SK-N-SH (cell line): ENCODE measurements at regions not wholly inside any gene's neighbourhood (a gene's known extent, or its start where the extent isn't known, plus 50 kb on each side); places are given as distances from the start of the nearest gene placed in this dataset.

Source experiments
- CTCF ChIA-PET: fragments of 300-600, 350-600 bp; formaldehyde crosslinking; extraction: SDS; loops from one replicate; lab custom pipeline; 2021; lab: Yijun Ruan, JAX
- POLR2A ChIA-PET: fragments of 350-600 bp; sonication (Branson Sonifier 250); formaldehyde crosslinking; extraction: SDS; loops from one replicate; lab custom pipeline; 2020; ENCODE audit warnings: antibody characterized with exemption, inconsistent platforms; lab: Yijun Ruan, JAX
- DNase-seq: peaks from one replicate; pipeline ENCODE4 v3.0.0; 2012
- H2AFZ ChIP-seq: fragments of 200-600 bp; sonication (generic); 2 replicates; pipeline ENCODE4 v1.8.1; 2016; ENCODE audit warnings: antibody characterized with exemption, mild to moderate bottlenecking, low read depth
- H3F3A ChIP-seq: fragments of 200-600 bp; sonication (generic); replicated peaks from 2 replicates; pipeline ENCODE3; 2016; ENCODE audit warnings: antibody characterized with exemption, mild to moderate bottlenecking; ENCODE audit not compliant: insufficient read depth
- H3K27ac ChIP-seq, 2 experiments: fragments of 200-500 bp in 1 of 2; fragments of 200-600 bp in 1 of 2; sonication (Bioruptor generic) in 1 of 2; sonication (generic), shearing (Covaris generic) in 1 of 2; 2 replicates each; pipeline versions ENCODE4 v1.5.1 to v1.6.1; 2014 to 2016; ENCODE audit warnings: low read depth in 2 of 2, inconsistent platforms in 1 of 2, low read length in 1 of 2, mild to moderate bottlenecking in 1 of 2, mixed read lengths in 1 of 2
- H3K27me3 ChIP-seq: fragments of 200-600 bp; sonication (generic), shearing (Covaris generic); 2 replicates; pipeline ENCODE4 v1.6.1; 2016; ENCODE audit warnings: mixed run types; ENCODE audit not compliant: insufficient read depth
- H3K36me3 ChIP-seq, 2 experiments: fragments of 200-500 bp in 1 of 2; fragments of 200-600 bp in 1 of 2; sonication (Bioruptor generic) in 1 of 2; sonication (generic) in 1 of 2; replicated peaks in 1 of 2; 2 replicates each; pipeline versions ENCODE3 to v1.5.1; 2014 to 2016; ENCODE audit warnings: low read length in 1 of 2, mild to moderate bottlenecking in 1 of 2; ENCODE audit not compliant: insufficient read depth in 2 of 2, control insufficient read depth in 1 of 2
- H3K4me1 ChIP-seq, 2 experiments: fragments of 200-500 bp in 1 of 2; fragments of 200-600 bp in 1 of 2; sonication (Bioruptor generic) in 1 of 2; sonication (generic), shearing (Covaris generic) in 1 of 2; 2 replicates each; pipeline versions ENCODE4 v1.5.1 to v1.6.1; 2014 to 2016; ENCODE audit warnings: low read depth in 1 of 2, low read length in 1 of 2, mixed run types in 1 of 2; ENCODE audit not compliant: insufficient read depth in 2 of 2, control insufficient read depth in 1 of 2
- H3K4me2 ChIP-seq: fragments of 200-600 bp; sonication (generic), shearing (Covaris generic); 2 replicates; pipeline ENCODE4 v1.6.1; 2017; ENCODE audit warnings: mixed run types
- H3K4me3 ChIP-seq, 2 experiments: fragments of 200-500 bp in 1 of 2; fragments of 200-600 bp in 1 of 2; sonication (Bioruptor generic) in 1 of 2; sonication (generic), shearing (Covaris generic) in 1 of 2; 2 replicates each; pipeline versions ENCODE4 v1.5.1 to v1.8.1; 2014 to 2016; ENCODE audit warnings: low read depth in 2 of 2, inconsistent platforms in 1 of 2, low read length in 1 of 2, mild to moderate bottlenecking in 1 of 2, mixed read lengths in 1 of 2, moderate library complexity in 1 of 2
- H3K79me2 ChIP-seq: fragments of 200-600 bp; sonication (generic); 2 replicates; pipeline ENCODE4 v1.8.1; 2017; ENCODE audit warnings: mild to moderate bottlenecking; ENCODE audit not compliant: insufficient read depth
- H3K9ac ChIP-seq: fragments of 200-600 bp; sonication (generic); 2 replicates; pipeline ENCODE4 v1.6.1; 2017; ENCODE audit warnings: mixed run types
- H3K9me2 ChIP-seq: fragments of 200-600 bp; sonication (generic); 2 replicates; pipeline ENCODE4 v1.6.1; 2017; ENCODE audit warnings: mixed run types
- H3K9me3 ChIP-seq: fragments of 200-600 bp; sonication (generic); 2 replicates; pipeline ENCODE4 v1.6.1; 2017; ENCODE audit warnings: mixed run types, mild to moderate bottlenecking, moderate library complexity
- H4K20me1 ChIP-seq: fragments of 200-600 bp; sonication (generic); 2 replicates; pipeline ENCODE4 v1.6.1; 2017; ENCODE audit warnings: mild to moderate bottlenecking, mixed run types; ENCODE audit not compliant: insufficient read depth
- CHD2 ChIP-seq: fragments of 150-350 bp; IDR thresholded peaks from 2 replicates; pipeline ENCODE4 v1.6.1; 2018; ENCODE audit warnings: low read length; ENCODE audit not compliant: partially characterized antibody
- EP300 ChIP-seq, 2 experiments: IDR thresholded peaks; 2 replicates each; pipeline versions ENCODE4 v1.4.0 to v1.6.1; 2012; ENCODE audit warnings: borderline replicate concordance in 1 of 2, low read depth in 1 of 2, low read length in 1 of 2
- EZH2phosphoT487 ChIP-seq: fragments of 200-600 bp; sonication (generic); IDR thresholded peaks from 2 replicates; pipeline ENCODE4 v1.6.1; 2017; ENCODE audit warnings: low read depth, mixed run types, mild to moderate bottlenecking, antibody characterized with exemption, moderate library complexity, borderline replicate concordance
- FOSL2 ChIP-seq: IDR thresholded peaks from 2 replicates; pipeline ENCODE4 v1.4.0; 2012; ENCODE audit warnings: low read depth, mild to moderate bottlenecking, moderate library complexity, borderline replicate concordance
- FOXM1 ChIP-seq: IDR thresholded peaks from 2 replicates; pipeline ENCODE4 v1.4.0; 2012; ENCODE audit warnings: low read depth, mild to moderate bottlenecking
- NFIC ChIP-seq: IDR thresholded peaks from 2 replicates; pipeline ENCODE4 v1.4.0; 2012; ENCODE audit warnings: borderline replicate concordance
- NRF1 ChIP-seq: IDR thresholded peaks from 2 replicates; pipeline ENCODE4 v1.6.1; 2012; ENCODE audit warnings: low read depth, mild to moderate bottlenecking, low read length
- POLR2AphosphoS5 ChIP-seq: IDR thresholded peaks from 2 replicates; pipeline ENCODE4 v1.6.1; 2012; ENCODE audit warnings: low read depth, low read length
- RAD21 ChIP-seq: IDR thresholded peaks from 2 replicates; pipeline ENCODE4 v1.6.1; 2012; ENCODE audit warnings: mild to moderate bottlenecking, low read length
- RCOR1 ChIP-seq: fragments of 150-350 bp; IDR thresholded peaks from 2 replicates; pipeline ENCODE4 v1.6.1; 2017; ENCODE audit warnings: antibody characterized with exemption, low read length
- RXRA ChIP-seq: IDR thresholded peaks from 2 replicates; pipeline ENCODE4 v1.4.0; 2012; ENCODE audit warnings: low read depth, mild to moderate bottlenecking, borderline replicate concordance
- TCF12 ChIP-seq: IDR thresholded peaks from 2 replicates; pipeline ENCODE4 v1.4.0; 2012
- TEAD4 ChIP-seq: IDR thresholded peaks from 2 replicates; pipeline ENCODE4 v1.4.0; 2012; ENCODE audit warnings: mild to moderate bottlenecking, borderline replicate concordance; ENCODE audit not compliant: insufficient read depth
- WGBS: methylation state at CpG from one replicate; pipeline ENCODE4 v1.1.6; 2017; ENCODE audit warnings: low lambda C conversion rate; 5-methylcytosine and 5-hydroxymethylcytosine counted together
- TF ChIP-seq, protein P1 (sequence below): IDR thresholded peaks from 2 replicates; pipeline ENCODE4 v1.4.0; 2012; ENCODE audit warnings: low read depth, borderline replicate concordance
- TF ChIP-seq, protein P2 (sequence below): fragments of 150-350 bp; IDR thresholded peaks from 2 replicates; pipeline ENCODE4 v1.6.1; 2016; ENCODE audit warnings: mild to moderate bottlenecking, low read depth, low read length
- TF ChIP-seq, protein P3 (sequence below): IDR thresholded peaks from 2 replicates; pipeline ENCODE4; 2012
- TF ChIP-seq, protein P4 (sequence below): IDR thresholded peaks from 2 replicates; pipeline ENCODE4 v1.4.0; 2012; ENCODE audit warnings: low read depth, borderline replicate concordance
- TF ChIP-seq, protein P5 (sequence below): IDR thresholded peaks from 2 replicates; pipeline ENCODE4 v1.4.0; 2012; ENCODE audit warnings: low read depth
- TF ChIP-seq, protein P6 (sequence below): fragments of 200-600 bp; sonication (generic); IDR thresholded peaks from 2 replicates; pipeline ENCODE4 v1.6.1; 2017; ENCODE audit warnings: antibody characterized with exemption, mild to moderate bottlenecking, moderate library complexity

DNA sequence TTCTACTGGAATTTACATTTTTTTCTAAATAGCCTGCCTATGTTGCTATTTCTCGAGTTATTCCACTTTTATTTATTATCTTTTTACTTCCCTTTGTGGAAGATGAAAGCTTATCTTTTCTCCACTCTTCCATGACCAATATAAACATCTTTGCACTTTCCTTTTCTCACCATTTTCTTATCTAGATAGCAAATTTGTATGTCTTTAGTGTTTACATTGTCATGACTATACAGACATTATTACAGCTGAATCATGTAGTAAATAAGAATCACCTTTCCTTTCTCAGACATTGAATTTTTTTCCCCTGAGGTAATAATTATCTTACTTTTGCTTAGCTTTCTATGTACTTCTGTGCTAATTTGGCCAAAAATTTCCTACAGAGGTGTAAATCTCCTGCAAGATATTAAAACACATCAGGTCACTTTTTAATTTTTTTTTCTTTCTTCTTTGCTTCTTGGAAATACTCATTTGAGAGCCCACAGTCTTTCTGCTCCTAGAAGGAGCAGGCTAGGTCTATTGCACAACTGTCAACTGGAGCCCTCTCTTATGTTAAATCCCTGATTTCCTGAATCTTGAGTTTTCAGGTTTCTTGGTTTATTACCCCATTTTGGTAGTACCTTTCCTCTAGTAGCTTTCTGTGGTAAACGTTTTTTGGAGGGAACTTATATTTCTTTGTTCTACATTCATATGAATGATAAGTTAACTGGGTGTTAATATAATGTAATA is 109.0 kb upstream of the ATP2B1 start:
- DNase-seq, result no peak
- ChIA-PET CTCF (interaction anchor here (0.7 to 1.6 kb wide), 3 partner anchors 15 to 285 kb away, joined by 3 to 6 read pairs (median 3); no protein-coding TSS in a partner anchor), POLR2A (no interaction called here)
- no peaks in the 10 kb centered on the region for H3K9me2 ChIP-seq
- H3K4me2 ChIP-seq, result no peak overlapping the region
- H2AFZ ChIP-seq, result no peak overlapping the region
- H3K36me3 ChIP-seq, result no peaks in the 10 kb centered on the region
- no peak overlapping the region for H3K27ac ChIP-seq
- H3K9ac ChIP-seq, result no peak overlapping the region
- H3K4me1 ChIP-seq, result no peaks in the 10 kb centered on the region
- no peaks in the 10 kb centered on the region for H4K20me1 ChIP-seq
- H3K79me2 ChIP-seq, result no peaks in the 10 kb centered on the region
- 57% methylated on average over 2 of the region's 2 CpGs for WGBS
- H3K4me3 ChIP-seq, result no peak overlapping the region
- no peaks in the 10 kb centered on the region for H3K27me3 ChIP-seq
- TF ChIP-seq, protein P1, sequence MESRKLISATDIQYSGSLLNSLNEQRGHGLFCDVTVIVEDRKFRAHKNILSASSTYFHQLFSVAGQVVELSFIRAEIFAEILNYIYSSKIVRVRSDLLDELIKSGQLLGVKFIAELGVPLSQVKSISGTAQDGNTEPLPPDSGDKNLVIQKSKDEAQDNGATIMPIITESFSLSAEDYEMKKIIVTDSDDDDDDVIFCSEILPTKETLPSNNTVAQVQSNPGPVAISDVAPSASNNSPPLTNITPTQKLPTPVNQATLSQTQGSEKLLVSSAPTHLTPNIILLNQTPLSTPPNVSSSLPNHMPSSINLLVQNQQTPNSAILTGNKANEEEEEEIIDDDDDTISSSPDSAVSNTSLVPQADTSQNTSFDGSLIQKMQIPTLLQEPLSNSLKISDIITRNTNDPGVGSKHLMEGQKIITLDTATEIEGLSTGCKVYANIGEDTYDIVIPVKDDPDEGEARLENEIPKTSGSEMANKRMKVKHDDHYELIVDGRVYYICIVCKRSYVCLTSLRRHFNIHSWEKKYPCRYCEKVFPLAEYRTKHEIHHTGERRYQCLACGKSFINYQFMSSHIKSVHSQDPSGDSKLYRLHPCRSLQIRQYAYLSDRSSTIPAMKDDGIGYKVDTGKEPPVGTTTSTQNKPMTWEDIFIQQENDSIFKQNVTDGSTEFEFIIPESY, result no peak
- TF ChIP-seq FOXM1 (no peak), FOSL2 (no peak), RCOR1 (no peak), RXRA (no peak), CHD2 (no peak), EP300 (IDR thresholded peaks at IDR 0.05; ENCODE audit: borderline replicate concordance in 1 of 2, low read depth in 1 of 2, low read length in 1 of 2) (no peak), RAD21 (no peak), TEAD4 (no peak), TCF12 (no peak), NRF1 (no peak), POLR2AphosphoS5 (no peak), EZH2phosphoT487 (no peak), NFIC (no peak)
- TF ChIP-seq, protein P2, sequence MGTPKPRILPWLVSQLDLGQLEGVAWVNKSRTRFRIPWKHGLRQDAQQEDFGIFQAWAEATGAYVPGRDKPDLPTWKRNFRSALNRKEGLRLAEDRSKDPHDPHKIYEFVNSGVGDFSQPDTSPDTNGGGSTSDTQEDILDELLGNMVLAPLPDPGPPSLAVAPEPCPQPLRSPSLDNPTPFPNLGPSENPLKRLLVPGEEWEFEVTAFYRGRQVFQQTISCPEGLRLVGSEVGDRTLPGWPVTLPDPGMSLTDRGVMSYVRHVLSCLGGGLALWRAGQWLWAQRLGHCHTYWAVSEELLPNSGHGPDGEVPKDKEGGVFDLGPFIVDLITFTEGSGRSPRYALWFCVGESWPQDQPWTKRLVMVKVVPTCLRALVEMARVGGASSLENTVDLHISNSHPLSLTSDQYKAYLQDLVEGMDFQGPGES, result no peak
- TF ChIP-seq, protein P3, sequence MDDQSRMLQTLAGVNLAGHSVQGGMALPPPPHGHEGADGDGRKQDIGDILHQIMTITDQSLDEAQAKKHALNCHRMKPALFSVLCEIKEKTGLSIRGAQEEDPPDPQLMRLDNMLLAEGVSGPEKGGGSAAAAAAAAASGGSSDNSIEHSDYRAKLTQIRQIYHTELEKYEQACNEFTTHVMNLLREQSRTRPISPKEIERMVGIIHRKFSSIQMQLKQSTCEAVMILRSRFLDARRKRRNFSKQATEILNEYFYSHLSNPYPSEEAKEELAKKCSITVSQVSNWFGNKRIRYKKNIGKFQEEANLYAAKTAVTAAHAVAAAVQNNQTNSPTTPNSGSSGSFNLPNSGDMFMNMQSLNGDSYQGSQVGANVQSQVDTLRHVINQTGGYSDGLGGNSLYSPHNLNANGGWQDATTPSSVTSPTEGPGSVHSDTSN, result no peak
- TF ChIP-seq, protein P4, sequence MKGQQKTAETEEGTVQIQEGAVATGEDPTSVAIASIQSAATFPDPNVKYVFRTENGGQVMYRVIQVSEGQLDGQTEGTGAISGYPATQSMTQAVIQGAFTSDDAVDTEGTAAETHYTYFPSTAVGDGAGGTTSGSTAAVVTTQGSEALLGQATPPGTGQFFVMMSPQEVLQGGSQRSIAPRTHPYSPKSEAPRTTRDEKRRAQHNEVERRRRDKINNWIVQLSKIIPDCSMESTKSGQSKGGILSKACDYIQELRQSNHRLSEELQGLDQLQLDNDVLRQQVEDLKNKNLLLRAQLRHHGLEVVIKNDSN, result no peak
- TF ChIP-seq, protein P5, sequence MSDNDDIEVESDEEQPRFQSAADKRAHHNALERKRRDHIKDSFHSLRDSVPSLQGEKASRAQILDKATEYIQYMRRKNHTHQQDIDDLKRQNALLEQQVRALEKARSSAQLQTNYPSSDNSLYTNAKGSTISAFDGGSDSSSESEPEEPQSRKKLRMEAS, result no peak
- TF ChIP-seq, protein P6, sequence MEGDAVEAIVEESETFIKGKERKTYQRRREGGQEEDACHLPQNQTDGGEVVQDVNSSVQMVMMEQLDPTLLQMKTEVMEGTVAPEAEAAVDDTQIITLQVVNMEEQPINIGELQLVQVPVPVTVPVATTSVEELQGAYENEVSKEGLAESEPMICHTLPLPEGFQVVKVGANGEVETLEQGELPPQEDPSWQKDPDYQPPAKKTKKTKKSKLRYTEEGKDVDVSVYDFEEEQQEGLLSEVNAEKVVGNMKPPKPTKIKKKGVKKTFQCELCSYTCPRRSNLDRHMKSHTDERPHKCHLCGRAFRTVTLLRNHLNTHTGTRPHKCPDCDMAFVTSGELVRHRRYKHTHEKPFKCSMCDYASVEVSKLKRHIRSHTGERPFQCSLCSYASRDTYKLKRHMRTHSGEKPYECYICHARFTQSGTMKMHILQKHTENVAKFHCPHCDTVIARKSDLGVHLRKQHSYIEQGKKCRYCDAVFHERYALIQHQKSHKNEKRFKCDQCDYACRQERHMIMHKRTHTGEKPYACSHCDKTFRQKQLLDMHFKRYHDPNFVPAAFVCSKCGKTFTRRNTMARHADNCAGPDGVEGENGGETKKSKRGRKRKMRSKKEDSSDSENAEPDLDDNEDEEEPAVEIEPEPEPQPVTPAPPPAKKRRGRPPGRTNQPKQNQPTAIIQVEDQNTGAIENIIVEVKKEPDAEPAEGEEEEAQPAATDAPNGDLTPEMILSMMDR, result no peak
- H3F3A ChIP-seq, result no peaks in the 10 kb centered on the region
- H3K9me3 ChIP-seq, result no peaks in the 10 kb centered on the region
